ENCODE measurements at regions not wholly inside any gene's neighbourhood (a gene's known extent, or its start where the extent isn't known, plus 50 kb on each side); places are given as distances from the start of the nearest gene placed in this dataset. TPM values are rescaled to one million over a fixed set of nuclear protein-coding genes. Genes with fewer than 3 reads are reported as not detected.

DNA sequence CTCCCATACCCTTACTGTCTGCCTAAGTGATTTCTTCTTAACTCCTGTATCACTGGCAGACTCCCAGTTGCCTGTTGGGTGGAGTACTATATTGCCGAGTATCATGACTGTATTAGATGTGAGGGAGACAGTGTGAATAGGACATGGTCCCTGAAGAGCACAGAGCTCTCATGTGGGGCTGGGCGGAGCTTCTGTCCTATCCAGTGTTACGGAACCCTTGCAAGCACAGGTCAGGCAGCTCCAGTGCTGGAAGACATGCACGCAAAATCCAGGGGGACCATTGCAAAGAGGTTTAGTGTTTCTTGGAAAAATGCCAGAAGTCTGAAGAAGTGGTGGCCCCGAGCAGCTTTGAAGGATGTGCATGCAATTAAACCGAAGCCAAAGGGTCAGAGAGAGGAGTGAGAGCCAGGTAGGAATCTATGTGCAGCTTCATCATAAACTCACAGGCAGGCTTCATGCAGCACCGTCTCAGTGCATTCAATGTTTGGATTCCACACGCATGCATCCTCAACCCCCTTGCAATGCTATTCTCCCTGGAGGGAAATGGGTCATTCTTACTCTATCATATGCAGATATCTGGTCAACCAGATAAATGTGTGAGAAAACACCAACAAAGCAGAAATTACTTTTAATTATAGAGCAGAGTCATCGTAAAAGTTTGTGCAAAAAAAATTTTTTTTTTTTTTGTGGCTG is 49.7 kb upstream of the DHRSX start:
- Histone ChIP-seq H3K9me3 (ENCODE audit: low read depth, low read length, poor library complexity, severe bottlenecking) (no peaks in the 10 kb centered on the region), H3K4me1 (ENCODE audit: insufficient read depth, low read length, poor library complexity, severe bottlenecking) (peaks cover 7% of the 10 kb centered on the region), H3K36me3 (ENCODE audit: insufficient read depth, low read length, poor library complexity, severe bottlenecking) (no peaks in the 10 kb centered on the region), H3K4me3 (ENCODE audit: low read depth, low read length, poor library complexity, severe bottlenecking) (no peak overlapping the region), H3K27me3 (replicated peaks; ENCODE audit: insufficient read depth, low read depth, low read length, poor library complexity) (no peaks in the 10 kb centered on the region), H3K27ac (ENCODE audit: low read depth, low read length, poor library complexity, severe bottlenecking) (no peak overlapping the region)
- intact Hi-C loops (cut with micrococcal nuclease; ENCODE audit: unreplicated experiment) = no loop called here
- DNase-seq (ENCODE audit: low spot score) = no peak
- CTCF ChIA-PET = no interaction called here
- no TSS peak for BruUV-seq (replicated peaks)
- POLR2A ChIA-PET (ENCODE audit: low non-redundant PET) = no interaction called here
- TF ChIP-seq, protein P1, sequence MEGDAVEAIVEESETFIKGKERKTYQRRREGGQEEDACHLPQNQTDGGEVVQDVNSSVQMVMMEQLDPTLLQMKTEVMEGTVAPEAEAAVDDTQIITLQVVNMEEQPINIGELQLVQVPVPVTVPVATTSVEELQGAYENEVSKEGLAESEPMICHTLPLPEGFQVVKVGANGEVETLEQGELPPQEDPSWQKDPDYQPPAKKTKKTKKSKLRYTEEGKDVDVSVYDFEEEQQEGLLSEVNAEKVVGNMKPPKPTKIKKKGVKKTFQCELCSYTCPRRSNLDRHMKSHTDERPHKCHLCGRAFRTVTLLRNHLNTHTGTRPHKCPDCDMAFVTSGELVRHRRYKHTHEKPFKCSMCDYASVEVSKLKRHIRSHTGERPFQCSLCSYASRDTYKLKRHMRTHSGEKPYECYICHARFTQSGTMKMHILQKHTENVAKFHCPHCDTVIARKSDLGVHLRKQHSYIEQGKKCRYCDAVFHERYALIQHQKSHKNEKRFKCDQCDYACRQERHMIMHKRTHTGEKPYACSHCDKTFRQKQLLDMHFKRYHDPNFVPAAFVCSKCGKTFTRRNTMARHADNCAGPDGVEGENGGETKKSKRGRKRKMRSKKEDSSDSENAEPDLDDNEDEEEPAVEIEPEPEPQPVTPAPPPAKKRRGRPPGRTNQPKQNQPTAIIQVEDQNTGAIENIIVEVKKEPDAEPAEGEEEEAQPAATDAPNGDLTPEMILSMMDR (conservative IDR thresholded peaks at IDR 0.05; ENCODE audit: low read depth, low read length) = no peak
- TF ChIP-seq EZH2 (IDR thresholded peaks at IDR 0.05; ENCODE audit: borderline replicate concordance, low read depth, low read length, poor library complexity, severe bottlenecking) = no peak

Small RNA genes in the stretch of these regions (microRNA-seq; reads per million reads assigned to microRNA genes)
- not detected for gene MIR6089

Measured in A673 (cell line).